DOHH2 (cell line): ENCODE measurements at regions not wholly inside any gene's neighbourhood (a gene's known extent, or its start where the extent isn't known, plus 50 kb on each side); places are given as distances from the start of the nearest gene placed in this dataset.

ENCODE experiments used
- H3F3A ChIP-seq: fragments of 200-600 bp; sonication (generic), shearing (Covaris generic); 2 replicates; pipeline ENCODE4 v1.6.0; 2016; ENCODE audit warnings: antibody characterized with exemption, mild to moderate bottlenecking; ENCODE audit not compliant: control insufficient read depth, insufficient read depth
- H3K27ac ChIP-seq: fragments of 200-600 bp; sonication (generic); 2 replicates; pipeline ENCODE4 v1.5.1; 2014; ENCODE audit warnings: low read depth, mild to moderate bottlenecking, low read length, moderate library complexity
- H3K27me3 ChIP-seq: fragments of 200-600 bp; sonication (generic); 2 replicates; pipeline ENCODE4 v1.6.1; 2014; ENCODE audit warnings: mild to moderate bottlenecking, low read length, mixed read lengths; ENCODE audit not compliant: control insufficient read depth
- H3K36me3 ChIP-seq: fragments of 200-600 bp; sonication (generic); 2 replicates; pipeline ENCODE4 v1.6.1; 2014; ENCODE audit warnings: mild to moderate bottlenecking, low read length, moderate library complexity, mixed read lengths; ENCODE audit not compliant: control insufficient read depth
- H3K4me1 ChIP-seq: fragments of 200-600 bp; sonication (generic); 2 replicates; pipeline ENCODE4 v1.6.1; 2014; ENCODE audit warnings: mild to moderate bottlenecking, low read length, mixed read lengths; ENCODE audit not compliant: control insufficient read depth
- H3K4me2 ChIP-seq: fragments of 200-600 bp; sonication (generic); 2 replicates; pipeline ENCODE4 v1.6.0; 2014; ENCODE audit warnings: mild to moderate bottlenecking, low read length, moderate library complexity
- H3K4me3 ChIP-seq: fragments of 200-600 bp; sonication (generic); 2 replicates; pipeline ENCODE4 v1.5.1; 2014; ENCODE audit warnings: mild to moderate bottlenecking, low read length, mixed read lengths
- H3K79me2 ChIP-seq: fragments of 200-600 bp; sonication (generic); 2 replicates; pipeline ENCODE4 v1.6.1; 2014; ENCODE audit warnings: mild to moderate bottlenecking, low read length, mixed read lengths; ENCODE audit not compliant: control insufficient read depth
- H3K9me2 ChIP-seq: fragments of 200-600 bp; sonication (generic); replicated peaks from 2 replicates; pipeline ENCODE4 v1.6.1; 2014; ENCODE audit warnings: mild to moderate bottlenecking, low read length, mixed read lengths; ENCODE audit not compliant: control insufficient read depth
- H3K9me3 ChIP-seq: fragments of 200-600 bp; sonication (generic); 2 replicates; pipeline ENCODE4 v1.6.1; 2014; ENCODE audit warnings: antibody characterized with exemption, low read length, mixed read lengths; ENCODE audit not compliant: control insufficient read depth, insufficient read depth
- H4K20me1 ChIP-seq: fragments of 200-600 bp; sonication (generic); 2 replicates; pipeline ENCODE4 v1.6.0; 2014; ENCODE audit warnings: low read depth, mild to moderate bottlenecking, antibody characterized with exemption, low read length, moderate library complexity; ENCODE audit not compliant: control insufficient read depth, insufficient read depth
- EZH2phosphoT487 ChIP-seq: fragments of 200-600 bp; sonication (generic); IDR thresholded peaks from 2 replicates; pipeline ENCODE4 v1.6.1; 2017; ENCODE audit warnings: borderline replicate concordance, mild to moderate bottlenecking, antibody characterized with exemption, low read length, moderate library complexity, mixed read lengths
- TF ChIP-seq, protein P1 (sequence below): fragments of 200-600 bp; sonication (generic); IDR thresholded peaks from one replicate; pipeline ENCODE4 v1.5.1; 2014; ENCODE audit warnings: antibody characterized with exemption, mild to moderate bottlenecking, low read depth, low read length; ENCODE audit not compliant: poor library complexity, severe bottlenecking

DNA sequence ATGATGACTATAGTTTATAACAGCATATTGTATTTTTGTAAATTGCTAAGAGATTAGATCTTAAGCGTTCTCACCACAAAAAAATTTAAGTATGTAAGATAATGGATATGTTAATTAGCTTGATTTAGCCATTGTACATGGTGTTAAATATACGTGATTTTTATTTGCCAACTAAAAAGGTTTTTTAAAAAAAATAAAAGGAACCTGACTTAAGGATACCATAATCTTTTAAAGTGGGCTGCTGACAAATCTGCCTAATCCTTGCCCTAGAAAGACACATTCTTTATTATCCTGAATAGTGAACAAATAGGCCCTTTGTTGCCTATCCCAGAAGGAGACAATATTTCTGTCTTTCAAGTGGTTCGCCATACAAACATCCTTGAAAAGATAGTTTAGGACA, 94.6 kb upstream of the FAM47C start:
- Histone ChIP-seq H3K9me2 (no peaks in the 10 kb centered on the region), H3K4me3 (no peak overlapping the region), H3K79me2 (no peaks in the 10 kb centered on the region), H3K4me1 (no peaks in the 10 kb centered on the region), H3K27me3 (no peaks in the 10 kb centered on the region), H3K4me2 (no peak overlapping the region), H3K36me3 (no peaks in the 10 kb centered on the region), H3K27ac (no peak overlapping the region), H3K9me3 (no peaks in the 10 kb centered on the region), H4K20me1 (no peaks in the 10 kb centered on the region), H3F3A (no peaks in the 10 kb centered on the region)
- TF ChIP-seq, protein P1, sequence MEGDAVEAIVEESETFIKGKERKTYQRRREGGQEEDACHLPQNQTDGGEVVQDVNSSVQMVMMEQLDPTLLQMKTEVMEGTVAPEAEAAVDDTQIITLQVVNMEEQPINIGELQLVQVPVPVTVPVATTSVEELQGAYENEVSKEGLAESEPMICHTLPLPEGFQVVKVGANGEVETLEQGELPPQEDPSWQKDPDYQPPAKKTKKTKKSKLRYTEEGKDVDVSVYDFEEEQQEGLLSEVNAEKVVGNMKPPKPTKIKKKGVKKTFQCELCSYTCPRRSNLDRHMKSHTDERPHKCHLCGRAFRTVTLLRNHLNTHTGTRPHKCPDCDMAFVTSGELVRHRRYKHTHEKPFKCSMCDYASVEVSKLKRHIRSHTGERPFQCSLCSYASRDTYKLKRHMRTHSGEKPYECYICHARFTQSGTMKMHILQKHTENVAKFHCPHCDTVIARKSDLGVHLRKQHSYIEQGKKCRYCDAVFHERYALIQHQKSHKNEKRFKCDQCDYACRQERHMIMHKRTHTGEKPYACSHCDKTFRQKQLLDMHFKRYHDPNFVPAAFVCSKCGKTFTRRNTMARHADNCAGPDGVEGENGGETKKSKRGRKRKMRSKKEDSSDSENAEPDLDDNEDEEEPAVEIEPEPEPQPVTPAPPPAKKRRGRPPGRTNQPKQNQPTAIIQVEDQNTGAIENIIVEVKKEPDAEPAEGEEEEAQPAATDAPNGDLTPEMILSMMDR, result no peak
- TF ChIP-seq EZH2phosphoT487, result no peak

DNA sequence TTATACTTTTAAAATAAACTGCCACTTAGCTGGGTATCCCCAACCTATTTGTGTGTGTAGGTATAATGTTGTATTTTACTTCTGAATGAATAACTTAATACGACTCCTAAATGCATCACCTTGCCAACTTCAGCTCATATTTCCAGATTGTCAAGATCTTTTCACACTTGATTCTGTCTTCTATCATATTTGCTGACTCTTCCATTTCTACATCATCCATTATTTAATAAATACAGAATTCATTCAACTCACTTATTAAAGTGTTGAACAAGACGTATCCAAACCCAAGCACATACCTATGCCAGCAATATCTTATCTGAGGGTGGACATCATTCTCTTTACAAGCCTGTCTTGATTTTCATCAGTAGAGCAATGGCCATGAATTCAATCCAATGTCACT, 91.2 kb upstream of the FAM47C start:
- Histone ChIP-seq H3K4me2 (no peak overlapping the region), H3F3A (no peaks in the 10 kb centered on the region), H3K4me1 (no peaks in the 10 kb centered on the region)

DNA sequence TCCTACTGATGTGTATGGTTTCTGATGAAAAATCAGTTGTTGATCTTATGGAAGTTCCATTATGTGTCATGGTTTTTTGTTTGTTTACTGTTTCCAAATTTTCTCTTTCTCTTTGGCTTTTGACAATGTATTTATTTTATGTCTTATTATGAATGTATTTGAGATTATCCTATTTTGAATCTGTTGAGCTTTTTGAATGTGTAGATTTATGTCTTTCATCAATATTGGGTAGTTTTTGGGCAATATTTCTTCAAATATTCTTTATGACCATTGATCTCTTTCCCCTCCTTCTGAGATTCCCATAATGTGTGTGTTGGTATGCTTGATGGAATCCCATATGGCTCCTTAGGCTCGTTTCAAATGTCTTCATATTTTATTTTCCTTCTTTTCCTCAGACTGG, 80.5 kb upstream of the FAM47C start:
- H3K9me3 ChIP-seq, result no peaks in the 10 kb centered on the region
- no peak overlapping the region for H3K27ac ChIP-seq
- H3K36me3 ChIP-seq, result no peaks in the 10 kb centered on the region
- no peaks in the 10 kb centered on the region for H3K79me2 ChIP-seq
- H4K20me1 ChIP-seq, result no peaks in the 10 kb centered on the region
- H3K4me1 ChIP-seq, result no peaks in the 10 kb centered on the region
- H3K4me2 ChIP-seq, result no peak overlapping the region
- H3K27me3 ChIP-seq, result no peaks in the 10 kb centered on the region
- no peaks in the 10 kb centered on the region for H3F3A ChIP-seq
- TF ChIP-seq, protein P1, result no peak
- no peak for TF ChIP-seq EZH2phosphoT487
- no peak overlapping the region for H3K4me3 ChIP-seq
- no peaks in the 10 kb centered on the region for H3K9me2 ChIP-seq

More for the DNA sequence above, 91.2 kb upstream of the FAM47C start:
- H3K36me3 ChIP-seq, result no peaks in the 10 kb centered on the region
- H3K4me3 ChIP-seq, result no peak overlapping the region
- no peaks in the 10 kb centered on the region for H3K9me2 ChIP-seq
- H3K79me2 ChIP-seq, result no peaks in the 10 kb centered on the region
- H3K9me3 ChIP-seq, result no peaks in the 10 kb centered on the region
- no peak overlapping the region for H3K27ac ChIP-seq
- H4K20me1 ChIP-seq, result no peaks in the 10 kb centered on the region
- TF ChIP-seq EZH2phosphoT487, result no peak
- TF ChIP-seq, protein P1, result no peak
- no peaks in the 10 kb centered on the region for H3K27me3 ChIP-seq

DNA sequence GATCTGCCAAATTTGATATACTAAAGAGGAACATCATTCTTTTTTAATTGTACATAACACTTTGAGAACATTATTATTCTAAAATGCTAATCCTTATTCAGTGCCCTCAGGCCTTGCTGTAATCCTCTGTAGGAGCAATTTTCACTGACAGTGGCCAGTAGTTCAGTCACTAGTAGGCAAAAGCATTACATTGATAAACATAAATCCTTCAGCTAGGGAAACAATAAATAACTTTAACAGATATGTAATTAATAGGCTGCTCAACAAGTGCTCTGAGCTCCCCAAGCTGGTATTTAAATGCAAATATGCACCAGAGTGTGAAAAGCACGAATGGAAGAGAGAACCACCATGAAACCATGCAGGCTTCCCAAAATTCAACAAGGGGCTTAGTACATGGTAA, 77.7 kb upstream of the FAM47C start:
- Histone ChIP-seq H3K4me1 (no peaks in the 10 kb centered on the region), H3F3A (no peaks in the 10 kb centered on the region), H3K4me2 (no peak overlapping the region), H3K4me3 (no peak overlapping the region), H3K36me3 (no peaks in the 10 kb centered on the region), H3K9me3 (no peaks in the 10 kb centered on the region), H3K27ac (no peak overlapping the region), H3K27me3 (no peaks in the 10 kb centered on the region), H4K20me1 (no peaks in the 10 kb centered on the region), H3K9me2 (no peaks in the 10 kb centered on the region), H3K79me2 (no peaks in the 10 kb centered on the region)
- TF ChIP-seq EZH2phosphoT487, result no peak
- TF ChIP-seq, protein P1, result no peak
